Caco-2 (cell line): ENCODE measurements at regions not wholly inside any gene's neighbourhood (a gene's known extent, or its start where the extent isn't known, plus 50 kb on each side); places are given as distances from the start of the nearest gene placed in this dataset.
"Not testable (repeated sequence)": the region's sequence is repeated elsewhere in the genome, so short reads cannot be mapped to it uniquely, and the experiment has no call there.

Experiments used
- BruUV-seq: library from RNA; stranded (reverse); fragments of 400-500 nt; replicated peaks from 2 replicates; lab custom pipeline; 2021; lab: Mats Ljungman, UMichigan
- CTCF ChIA-PET: fragments of 300-600 bp; sonication (Branson Sonifier 250); formaldehyde crosslinking; loops from one replicate; lab custom pipeline; 2022; ENCODE audit warnings: antibody characterized with exemption; lab: Charles Lee
- POLR2A ChIA-PET: fragments of 300-600 bp; sonication (Branson Sonifier 250); formaldehyde crosslinking; loops from one replicate; lab custom pipeline; 2022; ENCODE audit warnings: antibody characterized with exemption; lab: Charles Lee
- DNase-seq, 2 experiments: peaks; one replicate each; pipeline versions ENCODE4 v3.0.0 to v3.0.0-alpha.2; 2020 to 2022
- H3K27me3 ChIP-seq: replicated peaks from 2 replicates; pipeline ENCODE4 v1.6.0; 2011; ENCODE audit warnings: low read length; ENCODE audit not compliant: control insufficient read depth, insufficient read depth
- H3K36me3 ChIP-seq: 2 replicates; pipeline ENCODE4 v1.5.1; 2011; ENCODE audit warnings: low read length; ENCODE audit not compliant: control insufficient read depth, insufficient read depth
- H3K4me1 ChIP-seq: fragments of 250-450 bp; sonication (Bioruptor Pico); 2 replicates; pipeline ENCODE4 v1.5.1; 2020; ENCODE audit warnings: mild to moderate bottlenecking
- H3K4me3 ChIP-seq: 2 replicates; pipeline ENCODE4 v1.5.1; 2011; ENCODE audit warnings: low read depth, mild to moderate bottlenecking, control low read depth, low read length
- H3K9me3 ChIP-seq: fragments of 250-450 bp; sonication (Bioruptor Pico); 2 replicates; pipeline ENCODE4 v1.5.1; 2020; ENCODE audit warnings: mild to moderate bottlenecking, moderate library complexity
- H3K27ac Mint-ChIP-seq: one replicate; pipeline ENCODE4 v1.8.0; 2022; ENCODE audit warnings: mixed read lengths; ENCODE audit not compliant: unreplicated experiment
- H3K27me3 Mint-ChIP-seq: one replicate; pipeline ENCODE4 v1.8.0; 2022; ENCODE audit warnings: mixed read lengths; ENCODE audit not compliant: insufficient read depth, unreplicated experiment
- H3K36me3 Mint-ChIP-seq: one replicate; pipeline ENCODE4 v1.8.0; 2022; ENCODE audit warnings: mild to moderate bottlenecking, mixed read lengths; ENCODE audit not compliant: insufficient read depth, unreplicated experiment
- H3K4me1 Mint-ChIP-seq: one replicate; pipeline ENCODE4 v1.8.0; 2022; ENCODE audit warnings: low read depth, mixed read lengths; ENCODE audit not compliant: unreplicated experiment
- H3K4me3 Mint-ChIP-seq: one replicate; pipeline ENCODE4 v1.8.0; 2022; ENCODE audit warnings: mild to moderate bottlenecking, moderate library complexity, mixed read lengths; ENCODE audit not compliant: unreplicated experiment
- H3K9me3 Mint-ChIP-seq: one replicate; pipeline ENCODE4 v1.8.0; 2022; ENCODE audit warnings: mixed read lengths; ENCODE audit not compliant: unreplicated experiment
- intact Hi-C: fragments of 100-400 bp; cut with micrococcal nuclease; formaldehyde crosslinking; loops from one replicate; pipeline ENCODE4 v1.10.0; 2022; ENCODE audit not compliant: unreplicated experiment
- TF ChIP-seq, protein P1 (sequence below), 2 experiments: fragments of 200-600 bp in 1 of 2; IDR thresholded peaks; 1 replicate in 1 of 2; 2 replicates in 1 of 2; pipeline versions ENCODE4 v1.5.1 to v1.8.0; 2011 to 2022; ENCODE audit warnings: antibody characterized with exemption in 1 of 2, control low read depth in 1 of 2, inconsistent platforms in 1 of 2, low read depth in 1 of 2, low read length in 1 of 2, mild to moderate bottlenecking in 1 of 2, moderate library complexity in 1 of 2; ENCODE audit not compliant: insufficient read depth in 1 of 2, severe bottlenecking in 1 of 2, unreplicated experiment in 1 of 2

DNA sequence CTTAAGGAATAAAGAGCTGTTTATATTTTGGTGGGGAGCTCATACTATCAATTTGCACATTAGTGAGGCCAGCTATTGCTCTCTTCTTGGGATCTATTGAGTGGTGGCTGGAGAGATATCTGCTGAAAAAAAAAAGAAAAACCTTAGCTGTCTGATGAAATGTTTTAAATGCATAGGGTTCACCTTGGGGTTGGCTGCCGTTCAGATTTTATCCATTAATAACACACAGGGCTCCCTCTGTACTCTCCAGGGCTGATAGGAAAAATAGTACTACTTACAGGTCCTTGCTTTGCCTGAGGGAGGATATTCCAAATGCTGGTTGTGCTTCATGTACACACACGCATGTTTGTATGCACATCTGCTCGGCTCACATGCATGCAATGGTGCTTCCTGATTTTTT lies 803.7 kb downstream of the MCTP2 start:
- ChIA-PET CTCF (no interaction called here), POLR2A (no interaction called here)
- DNase-seq, result no peak
- Mint-ChIP-seq H3K9me3 (no peaks in the 10 kb centered on the region), H3K27ac (no peak overlapping the region), H3K36me3 (no peaks in the 10 kb centered on the region), H3K4me3 (no peak overlapping the region), H3K4me1 (no peaks in the 10 kb centered on the region), H3K27me3 (peaks cover 3% of the 10 kb centered on the region)
- Histone ChIP-seq H3K36me3 (no peaks in the 10 kb centered on the region), H3K9me3 (no peaks in the 10 kb centered on the region), H3K4me3 (no peak overlapping the region), H3K27me3 (no peaks in the 10 kb centered on the region), H3K4me1 (no peaks in the 10 kb centered on the region)
- BruUV-seq, result no TSS peak
- TF ChIP-seq, protein P1, sequence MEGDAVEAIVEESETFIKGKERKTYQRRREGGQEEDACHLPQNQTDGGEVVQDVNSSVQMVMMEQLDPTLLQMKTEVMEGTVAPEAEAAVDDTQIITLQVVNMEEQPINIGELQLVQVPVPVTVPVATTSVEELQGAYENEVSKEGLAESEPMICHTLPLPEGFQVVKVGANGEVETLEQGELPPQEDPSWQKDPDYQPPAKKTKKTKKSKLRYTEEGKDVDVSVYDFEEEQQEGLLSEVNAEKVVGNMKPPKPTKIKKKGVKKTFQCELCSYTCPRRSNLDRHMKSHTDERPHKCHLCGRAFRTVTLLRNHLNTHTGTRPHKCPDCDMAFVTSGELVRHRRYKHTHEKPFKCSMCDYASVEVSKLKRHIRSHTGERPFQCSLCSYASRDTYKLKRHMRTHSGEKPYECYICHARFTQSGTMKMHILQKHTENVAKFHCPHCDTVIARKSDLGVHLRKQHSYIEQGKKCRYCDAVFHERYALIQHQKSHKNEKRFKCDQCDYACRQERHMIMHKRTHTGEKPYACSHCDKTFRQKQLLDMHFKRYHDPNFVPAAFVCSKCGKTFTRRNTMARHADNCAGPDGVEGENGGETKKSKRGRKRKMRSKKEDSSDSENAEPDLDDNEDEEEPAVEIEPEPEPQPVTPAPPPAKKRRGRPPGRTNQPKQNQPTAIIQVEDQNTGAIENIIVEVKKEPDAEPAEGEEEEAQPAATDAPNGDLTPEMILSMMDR (IDR thresholded peaks at IDR 0.05; ENCODE audit: insufficient read depth in 1 of 2, low read depth in 1 of 2, low read length in 1 of 2, severe bottlenecking in 1 of 2, unreplicated experiment in 1 of 2), result no peak
- intact Hi-C loops, result no loop called here

DNA sequence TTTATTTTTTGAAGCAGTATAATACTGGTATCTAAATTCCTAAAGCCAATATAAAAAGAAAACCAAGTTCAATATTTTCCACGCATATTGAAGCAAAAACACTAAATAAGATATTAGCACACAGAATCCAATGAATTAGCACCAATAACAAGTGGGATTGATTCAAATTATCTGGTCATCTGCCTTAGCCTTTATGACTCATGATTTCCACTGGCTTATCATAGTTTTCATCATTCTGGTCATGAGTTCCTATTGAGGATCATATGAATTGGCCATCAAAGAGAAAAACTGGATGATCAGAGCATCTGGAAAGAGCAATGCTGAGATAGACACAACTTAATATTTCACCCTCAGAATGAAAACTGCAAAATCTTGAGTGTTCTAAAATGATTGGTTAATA lies 809.9 kb downstream of the MCTP2 start:
- H3K4me1 Mint-ChIP-seq, result no peaks in the 10 kb centered on the region
- Histone ChIP-seq H3K4me1 (no peaks in the 10 kb centered on the region), H3K27me3 (no peaks in the 10 kb centered on the region; the same call in 1 of the 2 replicates), H3K36me3 (no peaks in the 10 kb centered on the region), H3K9me3 (no peaks in the 10 kb centered on the region), H3K4me3 (no peak overlapping the region)
- no peaks in the 10 kb centered on the region for H3K36me3 Mint-ChIP-seq
- no peaks in the 10 kb centered on the region for H3K9me3 Mint-ChIP-seq
- intact Hi-C loops, result no loop called here
- BruUV-seq, result no TSS peak
- CTCF ChIA-PET, result no interaction called here
- TF ChIP-seq, protein P1 (IDR thresholded peaks at IDR 0.05; ENCODE audit: insufficient read depth in 1 of 2, low read depth in 1 of 2, low read length in 1 of 2, severe bottlenecking in 1 of 2, unreplicated experiment in 1 of 2), result no peak
- no peak overlapping the region for H3K27ac Mint-ChIP-seq
- no peak overlapping the region for H3K4me3 Mint-ChIP-seq
- DNase-seq, result no peak
- no peaks in the 10 kb centered on the region for H3K27me3 Mint-ChIP-seq
- POLR2A ChIA-PET, result no interaction called here

DNA sequence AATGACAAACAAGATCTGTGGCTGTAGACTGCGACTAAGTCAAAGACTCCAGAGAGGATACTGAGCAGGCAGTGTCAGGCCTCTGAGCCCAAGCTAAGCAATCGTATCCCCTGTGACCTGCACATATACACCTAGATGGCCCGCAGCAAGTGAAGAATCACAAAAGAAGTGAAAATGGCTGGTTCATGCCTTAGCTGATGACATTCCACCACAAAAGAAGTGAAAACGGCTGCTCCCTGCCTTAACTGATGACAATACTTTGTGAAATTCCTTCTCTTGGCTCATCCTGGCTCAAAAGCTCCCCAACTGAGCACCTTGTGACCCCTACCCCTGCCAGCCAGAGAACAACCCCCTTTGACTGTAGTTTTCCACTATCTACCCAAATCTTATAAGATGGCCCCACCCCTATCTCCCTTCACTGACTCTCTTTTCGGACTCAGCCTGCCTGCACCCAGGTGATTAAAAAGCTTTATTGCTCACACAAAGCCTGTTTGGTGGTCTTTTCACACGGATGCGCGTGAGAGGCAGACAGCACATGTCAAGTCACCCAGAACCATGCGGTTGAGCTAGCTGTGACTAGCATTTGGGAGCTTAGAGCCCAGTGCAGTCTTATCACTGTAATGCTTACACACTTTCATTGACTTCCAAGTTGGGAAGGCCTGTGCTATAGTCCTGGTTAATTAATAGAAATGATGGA lies 812.0 kb downstream of the MCTP2 start:
- H3K9me3 Mint-ChIP-seq, H3K4me3 Mint-ChIP-seq, H3K36me3 Mint-ChIP-seq, H3K27ac Mint-ChIP-seq, intact Hi-C loops, H3K4me3 ChIP-seq, H3K9me3 ChIP-seq, CTCF ChIA-PET, H3K27me3 ChIP-seq, BruUV-seq, H3K4me1 ChIP-seq, H3K4me1 Mint-ChIP-seq, POLR2A ChIA-PET, H3K27me3 Mint-ChIP-seq, H3K36me3 ChIP-seq, DNase-seq: not testable (repeated sequence)
